ENCODE measurements at regions not wholly inside any gene's neighbourhood (a gene's known extent, or its start where the extent isn't known, plus 50 kb on each side); places are given as distances from the start of the nearest gene placed in this dataset.

GRCh38 chr13:109622006-109622405, 164.4 kb downstream of the IRS2 start:
- H3K9me3 ChIP-seq = no peaks in the 10 kb centered on the region
- no peaks in the 10 kb centered on the region for H3K36me3 ChIP-seq
- H3K4me3 ChIP-seq = no peak overlapping the region
- H3K27me3 ChIP-seq = no peaks in the 10 kb centered on the region
- no peak for DNase-seq
- H3K4me1 ChIP-seq = no peaks in the 10 kb centered on the region
- no peak for ATAC-seq
- H3K27ac ChIP-seq = no peak overlapping the region
- TF ChIP-seq CTCF (IDR thresholded peaks at IDR 0.05) = no peak
- intact Hi-C loops (cut with DNase I) = no loop called here

DNA sequence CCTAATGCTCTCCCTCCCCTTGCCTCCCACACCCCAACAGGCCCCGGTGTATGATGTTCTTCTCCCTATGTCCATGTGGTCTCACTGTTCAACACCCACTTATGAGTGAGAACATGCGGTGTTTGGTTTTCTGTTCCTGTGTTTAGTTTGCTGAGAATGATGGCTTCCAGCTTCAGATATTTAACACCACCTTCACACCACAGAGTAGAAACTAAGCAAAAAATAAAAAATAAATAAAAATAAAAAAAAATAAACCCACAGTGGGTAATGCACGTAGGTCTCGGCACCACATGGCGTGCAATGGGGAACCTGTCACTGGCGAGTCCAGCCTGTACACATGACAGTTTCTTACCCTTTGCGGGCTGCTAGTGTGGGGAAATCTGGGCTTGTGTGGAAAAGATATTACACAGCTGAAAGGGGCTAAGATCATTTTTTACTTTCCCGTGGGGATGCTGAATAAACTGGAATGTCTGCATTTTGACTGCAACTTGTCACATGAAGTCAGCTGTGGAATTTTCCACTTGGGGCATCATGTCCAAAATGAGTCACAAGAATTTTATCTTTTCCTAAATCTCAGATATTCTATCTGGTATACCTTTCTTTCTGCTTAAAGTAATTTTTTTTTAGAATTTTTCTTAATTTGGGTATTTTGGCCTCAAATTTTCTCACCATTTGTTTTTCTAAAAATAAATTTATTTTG, 170.5 kb downstream of the IRS2 start:
- no peak for DNase-seq
- intact Hi-C loops (cut with DNase I) = no loop called here
- Histone ChIP-seq H3K36me3 (no peaks in the 10 kb centered on the region), H3K27me3 (no peaks in the 10 kb centered on the region), H3K4me3 (no peak overlapping the region), H3K9me3 (no peaks in the 10 kb centered on the region), H3K4me1 (no peaks in the 10 kb centered on the region), H3K27ac (no peak overlapping the region)
- ATAC-seq = no peak
- no peak for TF ChIP-seq CTCF (IDR thresholded peaks at IDR 0.05)

DNA sequence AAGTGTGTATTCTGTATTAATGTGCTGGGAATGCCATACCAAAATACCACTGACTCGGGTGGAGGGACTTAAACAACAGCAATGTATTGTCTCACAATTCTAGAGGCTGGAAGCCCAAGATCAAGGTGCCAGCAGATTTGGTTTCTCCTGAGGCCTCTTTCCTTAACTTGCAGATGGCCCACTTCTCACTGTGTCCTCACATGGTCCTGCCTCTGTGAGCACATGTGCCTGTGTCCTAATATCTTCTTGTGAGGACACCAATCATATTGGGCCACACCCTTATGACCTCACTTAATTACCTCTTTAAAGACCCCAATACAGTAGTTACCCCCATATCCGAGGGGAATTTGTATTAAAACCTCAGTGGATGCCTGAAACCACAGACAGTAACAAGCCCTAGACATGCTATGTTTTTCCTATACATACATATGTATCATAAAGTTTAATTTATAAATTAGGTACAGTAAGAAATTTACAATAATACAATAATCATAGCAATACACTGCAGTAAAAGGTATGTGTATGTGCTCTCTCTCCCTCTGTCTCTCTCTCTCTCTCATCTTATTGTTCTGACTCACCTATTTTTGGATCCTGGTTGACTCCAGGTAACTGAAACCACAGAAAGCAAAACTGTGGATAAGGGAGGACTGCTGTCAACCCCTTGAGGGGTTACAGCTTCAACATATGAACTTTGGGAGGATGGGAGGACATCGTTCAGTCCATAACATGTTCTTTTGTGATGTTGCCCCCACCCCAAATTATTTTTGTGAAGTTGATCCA, 174.3 kb downstream of the IRS2 start:
- no peaks in the 10 kb centered on the region for H3K4me1 ChIP-seq
- no peak for TF ChIP-seq CTCF (IDR thresholded peaks at IDR 0.05)
- H3K4me3 ChIP-seq = no peak overlapping the region
- H3K36me3 ChIP-seq = no peaks in the 10 kb centered on the region
- DNase-seq = no peak
- H3K27me3 ChIP-seq = no peaks in the 10 kb centered on the region
- no peaks in the 10 kb centered on the region for H3K9me3 ChIP-seq
- no peak for ATAC-seq
- H3K27ac ChIP-seq = no peak overlapping the region
- intact Hi-C loops (cut with DNase I) = no loop called here

DNA sequence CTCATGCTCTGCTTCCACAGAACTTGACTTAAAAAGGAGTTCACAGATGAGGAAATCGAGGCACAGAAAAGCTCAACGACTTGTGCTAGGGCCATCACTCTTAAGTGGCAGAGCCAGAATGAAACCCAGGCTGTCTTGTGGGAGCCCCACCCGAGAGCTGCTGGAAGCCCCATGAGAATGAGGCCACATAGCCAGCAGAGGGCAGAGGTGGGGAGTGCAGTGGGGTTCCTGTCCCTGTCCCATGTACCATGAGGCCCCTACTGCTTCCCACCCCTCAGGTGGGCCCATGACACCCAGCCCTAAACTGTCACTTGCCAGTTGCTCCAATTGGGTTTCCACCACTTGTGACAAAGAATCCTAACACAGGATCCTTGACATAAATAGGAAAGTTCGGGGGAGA, 175.9 kb downstream of the IRS2 start:
- intact Hi-C loops (cut with DNase I) = no loop called here
- peak; percentile 73 for DNase-seq

GRCh38 chr13:109608503-109608902, 177.9 kb downstream of the IRS2 start:
- no peak overlapping the region for H3K27ac ChIP-seq
- DNase-seq (no peak), ATAC-seq (no peak)
- TF ChIP-seq CTCF (IDR thresholded peaks at IDR 0.05) = no peak
- no peaks in the 10 kb centered on the region for H3K27me3 ChIP-seq
- intact Hi-C loops (cut with DNase I) = no loop called here
- H3K4me3 ChIP-seq = no peak overlapping the region
- no peaks in the 10 kb centered on the region for H3K4me1 ChIP-seq
- H3K9me3 ChIP-seq = no peaks in the 10 kb centered on the region
- H3K36me3 ChIP-seq = no peaks in the 10 kb centered on the region

More for the DNA sequence above, 175.9 kb downstream of the IRS2 start:
- H3K4me1 ChIP-seq = no peaks in the 10 kb centered on the region
- no peaks in the 10 kb centered on the region for H3K36me3 ChIP-seq
- H3K9me3 ChIP-seq = no peaks in the 10 kb centered on the region
- peak; percentile 45 for TF ChIP-seq CTCF (IDR thresholded peaks at IDR 0.05)
- no peak overlapping the region for H3K27ac ChIP-seq
- H3K4me3 ChIP-seq = no peak overlapping the region
- peak; percentile 92 for ATAC-seq
- H3K27me3 ChIP-seq = no peaks in the 10 kb centered on the region

Measured in upper lobe of right lung (tissue), 1 donor.